ENCODE measurements at regions not wholly inside any gene's neighbourhood (a gene's known extent, or its start where the extent isn't known, plus 50 kb on each side); places are given as distances from the start of the nearest gene placed in this dataset.

DNA sequence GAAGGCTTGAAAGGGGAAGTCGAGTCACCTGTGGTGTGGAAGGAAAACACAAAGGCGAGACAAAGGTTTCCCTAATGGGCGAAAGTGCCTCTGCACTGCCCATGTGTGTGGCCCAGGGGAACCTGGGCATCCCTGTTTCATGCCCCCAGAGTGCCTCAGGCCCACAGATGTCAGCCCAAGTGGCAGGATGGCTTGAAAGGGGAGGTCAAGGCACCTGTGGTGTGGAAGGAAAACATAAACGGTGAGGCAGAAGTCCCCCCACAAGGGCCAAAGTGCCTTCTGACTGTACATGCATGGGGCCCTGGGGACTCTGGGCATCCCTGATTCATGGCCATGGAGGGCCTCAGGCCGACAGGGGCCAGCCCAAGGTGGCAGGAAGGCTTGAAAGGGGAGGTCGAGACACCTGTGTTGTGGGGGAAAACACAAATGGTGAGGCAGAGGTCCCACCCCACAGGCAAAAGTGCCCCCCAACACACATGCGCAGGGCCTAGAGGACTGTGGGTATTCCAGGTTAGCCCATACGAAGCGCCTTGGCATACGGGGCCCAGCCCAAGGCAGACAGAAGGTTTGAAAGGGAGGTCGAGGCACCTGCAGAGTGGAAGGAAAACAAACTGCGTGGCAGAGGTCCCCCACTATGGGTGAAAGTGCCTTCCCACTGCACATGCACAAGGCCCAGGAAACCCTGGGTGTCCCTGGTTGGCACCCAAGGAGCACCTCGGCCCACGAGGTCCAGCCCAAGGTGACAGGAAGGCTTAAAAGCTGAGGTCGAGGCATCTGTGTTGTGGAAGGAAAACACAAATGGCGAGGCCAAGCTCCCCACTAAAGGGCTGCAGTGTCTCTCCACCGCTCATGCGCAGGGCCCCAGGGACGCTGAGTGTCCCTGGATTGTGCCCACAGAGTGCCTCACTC, 382.3 kb downstream of the ALG10 start:
- DNase-seq: peak; percentile 7
- TF ChIP-seq, protein P1, sequence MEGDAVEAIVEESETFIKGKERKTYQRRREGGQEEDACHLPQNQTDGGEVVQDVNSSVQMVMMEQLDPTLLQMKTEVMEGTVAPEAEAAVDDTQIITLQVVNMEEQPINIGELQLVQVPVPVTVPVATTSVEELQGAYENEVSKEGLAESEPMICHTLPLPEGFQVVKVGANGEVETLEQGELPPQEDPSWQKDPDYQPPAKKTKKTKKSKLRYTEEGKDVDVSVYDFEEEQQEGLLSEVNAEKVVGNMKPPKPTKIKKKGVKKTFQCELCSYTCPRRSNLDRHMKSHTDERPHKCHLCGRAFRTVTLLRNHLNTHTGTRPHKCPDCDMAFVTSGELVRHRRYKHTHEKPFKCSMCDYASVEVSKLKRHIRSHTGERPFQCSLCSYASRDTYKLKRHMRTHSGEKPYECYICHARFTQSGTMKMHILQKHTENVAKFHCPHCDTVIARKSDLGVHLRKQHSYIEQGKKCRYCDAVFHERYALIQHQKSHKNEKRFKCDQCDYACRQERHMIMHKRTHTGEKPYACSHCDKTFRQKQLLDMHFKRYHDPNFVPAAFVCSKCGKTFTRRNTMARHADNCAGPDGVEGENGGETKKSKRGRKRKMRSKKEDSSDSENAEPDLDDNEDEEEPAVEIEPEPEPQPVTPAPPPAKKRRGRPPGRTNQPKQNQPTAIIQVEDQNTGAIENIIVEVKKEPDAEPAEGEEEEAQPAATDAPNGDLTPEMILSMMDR (IDR thresholded peaks at IDR 0.05): no peak
- H3K27me3 Mint-ChIP-seq: no peaks in the 10 kb centered on the region
- intact Hi-C loops (cut with micrococcal nuclease): no loop called here
- no peak overlapping the region for H3K4me3 Mint-ChIP-seq
- H3K4me1 Mint-ChIP-seq: no peaks in the 10 kb centered on the region
- H3K36me3 Mint-ChIP-seq (ENCODE audit: low read depth): peaks cover 7% of the 10 kb centered on the region
- ATAC-seq (ENCODE audit: low read depth): no peak
- ChIA-PET POLR2A (no interaction called here), CTCF (no interaction called here)
- H3K27ac Mint-ChIP-seq: no peak overlapping the region
- H3K9me3 Mint-ChIP-seq: peaks cover 21% of the 10 kb centered on the region

DNA sequence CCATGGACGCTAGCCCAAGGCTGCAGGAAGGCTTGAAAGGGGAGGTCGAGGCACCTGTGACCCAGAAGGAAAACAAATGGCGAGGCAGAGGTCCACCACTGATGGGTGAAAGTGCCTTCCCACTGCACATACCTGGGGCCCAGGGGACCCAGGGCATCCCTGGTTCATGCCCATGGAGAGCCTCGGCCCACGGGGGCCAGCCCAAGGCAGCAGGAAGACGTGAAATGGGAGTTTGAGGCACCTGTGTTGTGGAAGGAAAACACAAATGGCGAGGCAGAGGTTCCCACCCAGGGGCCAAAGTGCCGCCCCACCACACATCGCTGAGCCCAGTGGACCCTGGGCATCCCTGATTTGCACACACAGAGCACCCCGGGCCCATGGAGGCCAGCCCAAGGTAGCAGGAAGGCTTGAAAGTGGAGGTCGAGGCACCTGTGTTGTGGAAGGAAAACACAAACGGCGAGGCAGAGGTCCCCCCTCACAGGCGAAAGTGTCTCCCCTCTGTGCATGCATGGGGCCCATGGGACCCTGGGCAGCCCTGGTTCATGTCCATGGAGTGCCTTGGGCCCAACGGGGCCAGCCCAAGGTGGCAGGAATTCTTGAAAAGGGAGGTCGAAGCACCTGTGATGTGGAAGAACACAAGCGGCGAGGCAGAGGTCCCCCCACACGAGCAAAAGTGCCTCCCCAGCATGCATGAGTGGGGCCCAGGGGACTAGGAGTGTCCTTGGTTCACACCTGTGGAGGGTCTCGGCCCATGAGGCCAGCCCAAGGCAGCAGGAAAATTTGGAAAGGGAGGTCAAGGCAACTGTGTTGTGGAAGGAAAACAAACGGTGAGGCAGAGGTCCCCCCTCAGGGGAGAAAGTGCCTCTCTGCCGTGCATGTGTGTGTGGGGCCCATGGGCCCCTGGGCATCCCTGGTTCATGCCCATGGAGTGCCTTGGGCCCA, 383.3 kb downstream of the ALG10 start:
- Mint-ChIP-seq H3K27ac (no peak overlapping the region), H3K4me1 (no peaks in the 10 kb centered on the region), H3K4me3 (no peak overlapping the region), H3K9me3 (peaks cover 25% of the 10 kb centered on the region), H3K36me3 (ENCODE audit: low read depth) (peaks cover 7% of the 10 kb centered on the region), H3K27me3 (no peaks in the 10 kb centered on the region)
- TF ChIP-seq, protein P1 (IDR thresholded peaks at IDR 0.05): no peak
- POLR2A ChIA-PET: no interaction called here
- intact Hi-C loops (cut with micrococcal nuclease): no loop called here
- peak; percentile 4 for DNase-seq
- CTCF ChIA-PET: no interaction called here
- ATAC-seq (ENCODE audit: low read depth): no peak

DNA sequence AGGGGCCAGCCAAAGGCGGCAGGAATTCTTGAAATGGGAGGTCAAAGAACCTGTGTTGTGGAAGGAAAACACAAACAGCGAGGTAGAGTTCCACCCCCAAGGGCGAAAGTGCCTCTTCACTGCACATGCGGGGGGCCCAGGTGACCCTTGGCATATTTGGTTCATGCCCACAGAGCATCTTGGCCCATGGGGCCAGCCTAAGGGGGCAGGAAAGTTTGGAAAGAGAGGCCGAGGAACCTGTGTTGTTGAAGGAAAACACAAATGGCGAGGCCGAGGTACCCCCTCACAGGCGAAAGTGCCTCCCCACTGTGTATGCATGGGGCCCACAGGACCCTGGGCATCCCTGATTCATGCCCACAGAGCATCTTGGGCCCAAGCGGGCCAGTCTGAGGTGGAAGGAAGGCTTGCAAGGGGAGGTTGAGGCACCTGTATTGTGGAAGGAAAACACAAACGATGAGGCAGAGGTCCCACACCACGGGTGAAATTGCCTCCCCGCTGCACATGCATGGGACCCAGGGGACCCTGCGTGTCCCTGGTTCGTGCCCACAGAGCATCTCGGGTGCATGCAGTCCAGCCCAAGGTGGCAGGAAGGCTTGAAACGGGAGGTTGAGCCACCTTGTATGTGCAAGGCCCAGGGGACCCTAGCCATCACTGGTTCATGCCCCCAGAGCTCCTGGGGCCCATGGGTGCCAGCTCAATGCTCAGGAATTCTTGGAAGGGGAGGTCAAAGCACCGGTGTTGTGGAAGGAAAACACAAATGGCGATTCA, 384.1 kb downstream of the ALG10 start:
- TF ChIP-seq, protein P1 (IDR thresholded peaks at IDR 0.05): no peak
- H3K27ac Mint-ChIP-seq: no peak overlapping the region
- no peaks in the 10 kb centered on the region for H3K27me3 Mint-ChIP-seq
- intact Hi-C loops (cut with micrococcal nuclease): no loop called here
- H3K4me3 Mint-ChIP-seq: no peak overlapping the region
- DNase-seq: peak; percentile 2
- ATAC-seq (ENCODE audit: low read depth): no peak
- ChIA-PET CTCF (no interaction called here), POLR2A (no interaction called here)
- no peaks in the 10 kb centered on the region for H3K4me1 Mint-ChIP-seq
- H3K9me3 Mint-ChIP-seq: peaks cover 30% of the 10 kb centered on the region
- peaks cover 7% of the 10 kb centered on the region for H3K36me3 Mint-ChIP-seq (ENCODE audit: low read depth)

DNA sequence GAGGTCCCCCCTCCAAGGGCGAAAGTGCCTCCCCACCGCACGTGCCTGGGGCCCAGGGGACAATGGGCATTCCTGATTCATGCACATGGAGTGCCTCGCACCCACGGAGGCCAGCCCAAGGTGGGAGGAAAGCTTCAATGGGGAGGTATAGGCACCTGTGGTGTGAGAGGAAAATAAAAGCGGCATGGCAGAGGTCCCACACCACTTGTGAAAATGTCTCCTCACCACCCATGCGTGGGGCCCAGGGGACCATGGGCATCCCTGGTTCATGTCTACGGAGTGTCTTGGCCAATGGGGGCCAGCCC, 384.7 kb downstream of the ALG10 start:
- Mint-ChIP-seq H3K4me3 (no peak overlapping the region), H3K4me1 (no peaks in the 10 kb centered on the region), H3K36me3 (ENCODE audit: low read depth) (peaks cover 7% of the 10 kb centered on the region), H3K27me3 (no peaks in the 10 kb centered on the region), H3K9me3 (peaks cover 30% of the 10 kb centered on the region), H3K27ac (no peak overlapping the region)
- TF ChIP-seq, protein P1 (IDR thresholded peaks at IDR 0.05): no peak
- ChIA-PET CTCF (no interaction called here), POLR2A (no interaction called here)
- intact Hi-C loops (cut with micrococcal nuclease): no loop called here
- DNase-seq (peak; percentile 7), ATAC-seq (ENCODE audit: low read depth) (no peak)

Measured in activated B cell treated with CpG ODN at 0.5 μM for 24 hours (primary cell).